HG03159 (cell line): ENCODE measurements at regions not wholly inside any gene's neighbourhood (a gene's known extent, or its start where the extent isn't known, plus 50 kb on each side); places are given as distances from the start of the nearest gene placed in this dataset.

Experiments used
- ATAC-seq: cut with Tn5 transposase; IDR thresholded peaks from one replicate; pipeline ENCODE4 v1.9.1; 2021; ENCODE audit warnings: mild to moderate bottlenecking, moderate library complexity; ENCODE audit not compliant: unreplicated experiment

DNA sequence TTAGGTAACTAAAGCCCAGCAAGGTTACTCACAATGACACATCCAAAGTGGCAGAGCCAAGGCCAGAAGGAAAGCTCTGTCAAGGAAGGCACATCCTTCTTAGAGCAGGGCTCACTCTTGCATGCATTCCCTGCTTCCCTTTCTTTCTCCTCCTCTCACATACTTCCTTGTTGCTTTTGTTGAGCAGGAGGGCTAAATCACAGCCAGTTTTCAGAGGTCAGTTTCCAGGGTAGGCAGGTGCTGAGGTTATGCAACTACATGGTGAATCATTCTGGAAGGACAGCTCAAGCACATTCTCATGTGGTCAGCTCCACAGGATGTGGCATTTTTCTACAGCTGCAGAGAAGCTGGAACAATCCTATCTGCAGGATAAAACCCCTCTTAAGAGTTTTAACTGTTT lies 275.6 kb downstream of the ZNF621 start:
- no peak for ATAC-seq

DNA sequence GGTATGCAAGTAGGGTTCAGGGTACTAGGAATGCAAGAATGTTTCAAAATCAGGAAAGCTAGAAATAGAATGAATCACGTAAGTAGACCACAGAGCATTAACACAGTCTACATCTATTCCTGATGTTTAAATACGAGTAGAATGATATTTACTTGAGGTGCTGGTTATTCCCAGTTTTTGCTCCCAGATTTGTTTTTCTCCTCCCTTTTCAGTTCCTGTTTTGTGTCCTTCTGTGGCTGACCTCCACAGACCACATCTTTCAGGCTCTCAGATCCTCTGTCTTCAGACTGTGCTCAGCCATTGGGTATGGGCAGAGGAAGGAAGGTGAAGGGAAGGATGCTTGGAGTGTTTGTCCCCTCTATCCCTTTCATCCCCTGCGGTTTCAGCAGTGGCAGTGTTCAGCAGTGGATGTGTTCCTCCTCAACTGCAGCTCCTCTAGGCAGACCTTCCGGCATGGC lies 276.6 kb downstream of the ZNF621 start:
- no peak for ATAC-seq

- ATAC-seq, result no peak
Measured at GRCh38 chr3:40803311-40803710, 278.6 kb downstream of the ZNF621 start.

- no peak for ATAC-seq
Measured at GRCh38 chr3:40805456-40805855, 280.7 kb downstream of the ZNF621 start.

DNA sequence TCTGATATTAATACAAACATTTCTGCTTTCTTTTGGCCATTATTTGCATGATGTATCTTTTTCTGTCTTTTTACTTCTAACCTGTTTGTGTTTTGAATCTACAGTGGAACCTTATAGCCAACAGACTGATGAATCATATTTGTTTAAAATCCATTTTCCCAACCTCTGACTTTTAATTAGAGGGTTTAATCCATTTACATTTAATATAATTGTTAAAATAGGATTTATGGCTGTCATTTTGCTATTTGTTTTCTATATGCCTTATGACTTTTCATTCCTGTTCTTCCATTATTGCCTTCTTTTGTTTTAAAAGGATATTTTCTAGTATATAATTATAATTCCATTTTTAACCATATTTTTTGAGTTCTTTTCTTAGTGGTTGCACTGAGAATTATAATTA lies 286.1 kb downstream of the ZNF621 start:
- no peak for ATAC-seq

GRCh38 chr3:40817017-40817416 lies 292.3 kb downstream of the ZNF621 start:
- no peak for ATAC-seq

- ATAC-seq, result no peak
Measured at GRCh38 chr3:40821315-40821714, 296.6 kb downstream of the ZNF621 start.

- no peak for ATAC-seq
Measured at GRCh38 chr3:40827226-40827625, 302.5 kb downstream of the ZNF621 start.

DNA sequence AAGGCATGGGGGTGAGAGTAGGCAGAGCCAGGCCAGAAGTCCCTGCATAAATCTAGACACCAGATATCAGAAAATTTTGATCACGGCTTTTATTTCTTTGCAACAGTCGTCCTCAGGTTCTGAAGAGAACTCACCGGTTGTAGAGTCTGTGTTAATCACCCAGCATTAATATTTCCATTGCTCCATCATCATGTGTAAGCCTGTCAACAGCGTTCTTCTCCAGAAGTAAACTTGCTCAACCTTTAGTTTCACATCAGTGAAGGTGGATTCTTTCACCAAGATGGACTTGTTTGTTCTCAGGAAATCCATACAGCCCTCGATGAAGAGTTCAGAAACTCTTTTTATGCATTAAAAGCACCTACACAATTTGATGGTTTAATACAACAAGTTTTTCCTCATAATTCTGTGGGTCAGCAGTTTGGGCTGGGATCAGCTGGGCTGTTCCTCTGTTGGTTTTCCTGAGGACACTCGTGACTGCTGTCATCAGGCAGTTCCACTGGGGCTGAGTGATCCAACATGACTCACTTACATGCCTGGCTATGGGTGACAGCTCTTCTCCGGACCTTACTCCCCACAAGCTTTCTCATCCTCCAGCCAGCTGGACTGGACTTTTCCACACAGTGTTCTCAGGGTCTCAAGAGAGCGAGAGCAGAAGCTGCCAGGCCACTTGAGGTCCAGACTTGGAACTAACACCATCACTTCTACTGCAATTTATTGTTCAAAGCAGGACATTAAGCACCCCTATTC lies 303.4 kb downstream of the ZNF621 start:
- no peak for ATAC-seq

DNA sequence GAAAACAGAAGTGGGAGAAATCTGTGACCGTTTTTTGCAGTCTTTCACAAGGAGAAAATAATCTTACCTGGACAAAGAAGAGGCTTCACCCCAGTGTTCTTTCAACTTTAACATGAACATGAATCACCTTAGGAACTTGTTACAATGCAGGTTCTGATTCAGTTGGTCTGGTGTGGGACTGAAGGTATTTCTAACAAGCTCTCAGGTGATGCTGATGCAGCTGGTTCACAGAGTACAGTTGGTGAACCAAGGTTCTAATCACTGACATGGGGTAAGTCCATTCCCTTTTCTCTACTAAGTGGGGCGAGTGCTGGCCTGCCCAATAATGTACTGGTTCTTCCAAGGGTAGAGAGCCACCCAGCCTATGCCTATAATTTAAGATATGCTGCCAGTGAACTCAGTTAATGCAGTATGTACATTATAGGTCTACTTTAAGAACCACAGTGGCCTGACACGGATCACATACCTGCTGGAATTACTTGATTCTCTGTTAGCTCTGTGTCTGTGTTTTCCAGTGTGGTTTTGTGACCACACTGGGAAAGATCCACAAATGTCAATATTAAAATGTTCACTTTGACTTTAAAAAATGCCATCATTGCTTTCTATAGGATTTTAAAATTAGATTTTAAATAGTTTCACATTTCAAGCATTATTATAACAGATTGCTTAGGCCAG lies 304.1 kb downstream of the ZNF621 start:
- ATAC-seq, result no peak

GRCh38 chr3:40829876-40830275 lies 305.1 kb downstream of the ZNF621 start:
- no peak for ATAC-seq

- no peak for ATAC-seq
Measured at GRCh38 chr3:40837300-40837699, 312.5 kb downstream of the ZNF621 start.

DNA sequence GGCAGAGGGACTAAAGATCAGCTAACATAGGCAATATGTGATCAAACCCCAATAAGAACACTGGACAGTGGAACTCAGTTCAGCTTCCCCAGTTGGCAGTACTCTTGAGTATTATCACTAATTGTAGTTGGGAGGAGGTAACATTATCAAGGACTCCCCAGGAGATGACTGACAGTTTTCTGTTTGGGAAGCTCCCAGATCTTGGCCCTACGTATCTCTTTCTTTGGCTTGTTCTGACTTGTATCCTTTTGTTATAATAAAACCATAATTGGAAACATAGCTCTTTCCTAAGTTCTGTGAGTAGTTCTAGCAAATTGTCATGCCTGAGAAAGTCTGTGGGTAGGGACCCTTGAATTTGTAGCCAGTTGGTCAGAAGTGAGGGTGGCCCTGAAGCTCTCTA lies 316.4 kb downstream of the ZNF621 start:
- ATAC-seq, result no peak

DNA sequence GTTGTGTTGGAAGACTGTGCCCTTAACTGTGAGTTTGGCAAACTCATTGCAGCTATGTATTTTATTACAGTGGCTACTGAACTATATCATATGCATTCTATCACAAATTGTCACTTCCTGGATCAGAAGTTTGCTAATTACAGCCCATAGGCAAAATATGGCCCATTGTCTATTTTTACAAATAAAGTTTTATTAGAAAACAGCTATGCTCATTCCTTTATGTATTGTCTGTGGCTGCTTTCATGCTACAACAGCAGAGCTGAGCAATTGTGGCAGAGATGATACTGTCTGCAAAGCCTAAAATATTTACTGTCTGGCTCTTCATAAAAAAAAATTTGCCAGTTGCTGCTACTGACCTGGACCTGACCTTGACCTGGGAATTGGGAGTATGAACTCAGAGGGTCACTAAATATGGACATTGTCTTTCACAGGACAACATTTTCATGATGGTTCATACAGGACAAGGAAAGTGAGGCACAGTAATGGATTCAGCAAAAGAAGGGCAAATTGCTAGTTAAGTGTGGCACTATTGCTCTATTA lies 316.9 kb downstream of the ZNF621 start:
- no peak for ATAC-seq

GRCh38 chr3:40842714-40843113 lies 318.0 kb downstream of the ZNF621 start:
- ATAC-seq, result no peak

DNA sequence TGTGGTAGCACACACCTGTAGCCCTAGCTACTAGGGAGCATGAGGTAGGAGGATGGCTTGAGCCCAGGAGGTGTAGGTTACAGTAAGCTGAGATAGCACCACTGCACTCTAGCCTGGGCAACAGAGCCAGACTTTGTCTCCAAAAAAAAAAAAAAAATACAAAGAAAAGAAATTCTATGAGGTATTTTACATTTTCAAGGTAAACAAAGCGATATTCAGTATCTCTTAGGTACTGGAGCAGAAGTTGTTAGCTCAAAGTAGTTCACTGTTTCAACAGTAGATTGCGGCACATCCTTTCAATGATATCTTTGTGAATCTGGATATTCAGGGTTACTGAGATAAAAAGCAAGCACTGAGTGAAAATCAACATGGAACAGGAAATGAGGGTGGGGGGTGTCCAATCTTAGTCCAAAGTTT lies 318.5 kb downstream of the ZNF621 start:
- ATAC-seq, result no peak

GRCh38 chr3:40843851-40844548 lies 319.2 kb downstream of the ZNF621 start:
- ATAC-seq, result no peak

DNA sequence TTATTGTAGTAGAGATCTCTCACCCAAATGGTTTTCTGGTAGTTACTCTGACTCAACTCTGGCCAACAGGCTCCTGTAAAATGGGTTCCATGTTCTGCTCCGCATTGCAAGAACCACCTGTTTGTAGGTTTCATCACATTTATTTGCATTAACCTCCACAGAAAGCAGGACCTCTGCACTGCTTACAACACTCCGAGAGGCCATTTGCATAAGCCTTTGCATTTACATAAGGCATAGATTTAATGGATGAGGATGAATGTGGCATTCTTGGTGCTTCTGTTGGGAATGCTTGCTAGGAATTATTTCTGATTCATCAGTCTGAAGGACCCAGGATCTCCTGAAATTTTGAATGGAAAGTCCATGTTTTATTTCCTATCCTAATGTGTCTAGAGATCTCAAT lies 320.1 kb downstream of the ZNF621 start:
- no peak for ATAC-seq

DNA sequence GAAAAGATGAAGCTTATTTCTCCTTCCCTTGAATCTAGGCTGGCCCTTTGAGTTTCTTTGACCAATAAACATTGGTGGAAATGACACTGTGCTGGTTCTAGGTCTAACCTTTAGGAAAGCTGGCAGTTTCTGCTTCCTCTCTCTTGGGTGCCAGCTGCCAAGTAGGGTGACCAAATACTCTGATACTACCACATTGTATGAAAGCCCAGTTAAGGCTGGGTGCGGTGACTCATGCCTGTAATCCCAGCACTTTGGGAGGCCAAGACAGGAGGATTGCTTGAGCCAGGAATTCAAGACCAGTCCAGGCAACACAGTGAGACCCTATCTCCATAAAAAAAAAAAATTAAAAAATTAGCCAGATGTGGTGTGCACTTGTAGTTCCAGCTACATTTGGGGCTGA lies 320.7 kb downstream of the ZNF621 start:
- no peak for ATAC-seq

DNA sequence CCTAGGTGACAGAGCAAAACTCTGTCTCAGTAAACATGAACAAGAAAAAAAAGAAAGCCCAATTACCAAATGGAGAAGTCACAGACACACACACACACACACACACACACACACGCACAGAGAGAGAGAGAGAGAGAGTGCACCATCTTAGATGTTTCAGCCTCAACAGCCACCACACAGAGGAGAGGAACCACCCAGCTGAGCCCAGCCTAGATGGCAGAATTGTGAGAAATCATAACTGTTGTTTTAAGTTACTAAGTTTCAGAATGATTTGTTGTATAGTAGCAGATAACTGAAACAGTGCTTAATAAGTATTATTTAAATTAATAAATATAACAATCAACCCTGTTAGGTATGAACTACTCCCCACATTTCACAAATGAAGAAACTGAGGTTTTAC lies 321.2 kb downstream of the ZNF621 start:
- ATAC-seq, result no peak

- no peak for ATAC-seq
Measured at GRCh38 chr3:40846451-40846850, 321.7 kb downstream of the ZNF621 start.

DNA sequence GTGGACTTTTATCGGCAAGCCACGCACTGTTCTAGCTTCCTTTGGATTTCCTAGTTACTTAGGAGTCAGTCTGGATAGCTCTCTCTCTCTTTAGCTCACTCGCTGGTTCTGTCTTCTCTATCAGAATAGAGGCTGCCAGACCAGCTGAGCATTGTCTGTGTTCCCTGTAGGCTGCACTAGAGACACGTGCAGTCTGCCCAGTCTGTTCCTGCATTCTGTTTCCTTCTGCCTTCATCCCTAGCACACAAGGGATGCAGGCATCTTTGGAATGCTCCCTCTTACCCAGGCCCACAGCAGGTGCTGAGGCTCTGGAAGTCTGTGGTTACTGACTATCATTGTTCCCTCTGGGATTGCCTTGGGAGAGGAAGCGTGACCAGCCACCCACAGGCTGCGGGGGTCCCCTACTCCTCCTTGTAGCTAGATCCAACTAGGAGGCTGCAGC lies 322.8 kb downstream of the ZNF621 start:
- ATAC-seq, result no peak
